GM20000 (cell line): ENCODE measurements at regions not wholly inside any gene's neighbourhood (a gene's known extent, or its start where the extent isn't known, plus 50 kb on each side); places are given as distances from the start of the nearest gene placed in this dataset.

Experiments used
- DNase-seq: peaks from one replicate; pipeline ENCODE4 v3.0.0; 2012; ENCODE audit warnings: low spot score
- CTCF ChIP-seq: IDR thresholded peaks from 2 replicates; pipeline ENCODE4 v1.5.1; 2012; ENCODE audit warnings: mild to moderate bottlenecking, control low read depth; ENCODE audit errors: extremely low read depth, missing control alignments

GRCh38 chr6:142561511-142562265, 259.9 kb downstream of the ADGRG6 start:
- no peak for DNase-seq
- TF ChIP-seq CTCF: no peak

GRCh38 chr6:142562865-142563264, 261.1 kb downstream of the ADGRG6 start:
- no peak for DNase-seq
- no peak for TF ChIP-seq CTCF

DNA sequence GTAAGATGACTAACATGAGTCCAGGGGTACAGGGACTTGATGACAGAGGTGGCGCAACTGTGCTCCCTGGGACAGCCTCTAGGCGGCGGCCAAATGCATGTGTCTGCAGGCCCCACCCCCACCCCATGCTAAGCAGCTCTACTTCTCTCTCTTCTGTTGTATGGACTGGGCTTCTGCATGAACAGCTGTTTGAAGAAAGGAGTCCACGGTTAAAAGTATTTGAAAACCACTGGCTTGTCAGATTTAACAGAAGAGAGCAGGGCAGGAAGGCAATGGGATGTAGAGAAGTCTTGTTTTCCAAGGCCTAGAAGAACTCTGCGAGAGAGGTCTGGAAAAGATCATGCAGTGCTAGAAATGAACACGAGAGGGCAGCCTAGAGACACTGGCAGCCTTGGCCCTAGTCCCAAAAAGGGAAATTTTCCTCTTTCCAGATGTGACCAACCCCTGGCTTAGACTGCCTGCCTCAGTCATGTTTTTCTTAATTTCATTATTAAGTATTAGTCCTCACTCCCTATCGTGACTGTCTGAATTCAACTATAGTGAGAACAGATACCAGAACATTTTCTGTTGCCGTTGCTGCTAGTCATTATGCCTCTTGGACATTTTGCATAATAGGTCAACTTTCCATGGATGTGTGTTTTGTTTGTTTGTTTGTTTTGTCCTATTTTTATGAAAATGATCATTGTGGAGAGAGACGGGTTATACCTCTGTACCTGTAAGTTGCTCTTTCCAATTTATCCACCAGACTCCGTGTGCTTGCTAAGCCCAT, 265.0 kb downstream of the ADGRG6 start:
- peak; percentile 80 for TF ChIP-seq CTCF
- DNase-seq: peak; percentile 59

DNA sequence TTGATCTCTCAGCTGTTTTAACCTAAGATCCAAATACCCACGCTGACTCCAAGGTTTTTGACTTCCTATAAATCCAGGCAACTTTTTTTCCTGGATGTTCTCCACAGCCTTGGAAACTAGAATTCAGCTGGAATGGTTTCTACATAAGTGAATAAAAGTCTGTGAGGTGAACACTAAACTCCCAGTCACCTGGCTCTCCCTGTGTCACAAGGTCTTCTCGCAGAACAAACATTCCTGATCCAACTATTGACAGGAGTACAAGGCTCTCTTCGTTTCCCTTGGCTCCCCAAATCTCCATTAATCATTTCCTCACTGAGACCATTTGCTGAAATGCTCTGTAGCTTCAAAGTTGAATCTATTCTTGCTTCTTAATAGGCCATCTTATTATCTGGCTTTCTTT, 265.7 kb downstream of the ADGRG6 start:
- no peak for DNase-seq

DNA sequence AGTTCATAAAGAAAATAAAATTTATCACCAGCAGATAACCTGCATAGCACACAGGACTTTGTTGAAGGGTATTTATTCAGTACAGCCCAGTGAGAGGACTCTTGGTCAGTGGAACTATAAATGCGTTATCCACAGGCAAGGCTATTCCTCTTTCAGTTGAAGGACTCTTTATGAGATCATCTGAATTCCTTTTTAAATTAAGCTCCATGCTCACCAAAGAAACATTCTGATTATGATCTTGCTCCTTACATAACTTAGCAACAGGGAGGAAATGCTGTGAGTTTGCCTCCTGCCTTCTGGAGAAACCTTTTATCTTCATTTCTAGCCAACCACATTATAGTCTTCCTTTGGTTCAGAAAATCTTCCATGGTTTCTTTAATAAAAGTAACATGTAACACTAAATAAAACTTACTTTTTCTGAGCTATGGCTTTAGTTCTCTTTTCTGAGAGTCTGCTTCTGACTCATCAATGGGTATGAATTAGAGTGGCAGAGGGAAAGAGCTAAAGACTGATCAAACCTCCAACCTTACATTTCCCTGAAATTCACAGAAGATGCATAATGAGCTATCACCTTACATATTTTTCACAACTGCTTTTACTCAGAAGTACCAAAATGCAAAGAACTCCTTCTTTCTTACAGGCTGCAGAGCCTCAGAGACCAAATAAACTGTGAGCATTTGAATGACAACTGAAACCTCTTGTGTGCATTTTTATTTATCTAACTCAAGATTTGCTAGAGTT, 267.2 kb downstream of the ADGRG6 start:
- no peak for TF ChIP-seq CTCF
- DNase-seq: no peak

More for the DNA sequence above, 265.7 kb downstream of the ADGRG6 start:
- TF ChIP-seq CTCF: no peak

DNA sequence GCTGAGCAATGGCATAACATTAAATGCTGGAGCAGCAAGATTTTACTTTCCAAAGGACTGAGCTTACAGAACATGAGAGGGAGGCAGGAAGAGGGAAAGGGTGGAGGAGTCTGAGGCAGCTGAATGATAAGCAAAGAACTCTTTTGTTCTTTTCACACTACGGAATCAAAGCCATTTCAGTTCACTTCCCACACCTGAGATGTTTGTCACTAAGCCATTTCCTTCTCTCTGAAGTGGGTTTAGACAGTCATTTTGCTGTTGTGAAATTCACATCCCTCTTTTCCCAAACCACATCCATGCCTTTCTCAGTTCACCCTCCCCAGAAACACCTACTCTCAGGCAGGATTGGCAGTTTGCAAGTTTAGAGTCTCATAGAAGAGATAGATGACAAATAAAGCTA, 267.9 kb downstream of the ADGRG6 start:
- no peak for TF ChIP-seq CTCF
- no peak for DNase-seq
